ENCODE measurements at regions not wholly inside any gene's neighbourhood (a gene's known extent, or its start where the extent isn't known, plus 50 kb on each side); places are given as distances from the start of the nearest gene placed in this dataset.

- no peak overlapping the region for H3K23ac ChIP-seq (ENCODE audit: insufficient read length)
- H2BK120ac ChIP-seq (replicated peaks; ENCODE audit: low read depth, low read length), result no peak overlapping the region
- H4K20me1 ChIP-seq (replicated peaks in 1 of 2; ENCODE audit: control insufficient read depth in 1 of 2, insufficient read depth in 2 of 2, low read length in 2 of 2), result no peaks in the 10 kb centered on the region
- no peak overlapping the region for H4K91ac ChIP-seq (replicated peaks; ENCODE audit: insufficient read length, low read length)
- no peak overlapping the region for H3K4ac ChIP-seq (replicated peaks; ENCODE audit: insufficient read length, low read depth, low read length)
- no peak overlapping the region for H3K9ac ChIP-seq (replicated peaks in 1 of 4; ENCODE audit: extremely low read depth in 1 of 4, low read depth in 3 of 4, low read length in 3 of 4)
- H3K9me3 ChIP-seq (ENCODE audit: insufficient read depth in 2 of 2, low read depth in 1 of 2, low read length in 1 of 2), result no peaks in the 10 kb centered on the region
- WGBS, 2 experiments (ENCODE audit: extremely low coverage in 1 of 2, insufficient coverage in 1 of 2, insufficient read length in 1 of 2, insufficient replicate concordance in 2 of 2, low coverage in 1 of 2, low lambda C conversion rate in 2 of 2, missing lambda C conversion rate in 1 of 2), result 93% methylated on average over 8 of the region's 8 CpGs; no CpG with 5 or more reads in 1 of the 2 experiments
- no peak overlapping the region for H4K8ac ChIP-seq (ENCODE audit: extremely low read depth, insufficient read depth, low read length)
- no peak overlapping the region for H2AK5ac ChIP-seq (ENCODE audit: low read depth, low read length)
- no peak overlapping the region for H3K27ac ChIP-seq (ENCODE audit: low read depth, low read length)
- DNase-seq (ENCODE audit: low read depth in 1 of 2, low spot score in 2 of 2) (no peak), FAIRE-seq (no peak)
- H3K79me1 ChIP-seq (ENCODE audit: low read depth, low read length), result no peaks in the 10 kb centered on the region
- no peak overlapping the region for H2BK15ac ChIP-seq (ENCODE audit: low read length)
- no peak overlapping the region for H4K5ac ChIP-seq (ENCODE audit: insufficient read length, low read depth, low read length)
- no peak overlapping the region for H3K4me2 ChIP-seq (ENCODE audit: insufficient read depth in 1 of 2, low read depth in 2 of 2, low read length in 2 of 2)
- no peaks in the 10 kb centered on the region for H3K79me2 ChIP-seq (ENCODE audit: control insufficient read depth in 1 of 2, insufficient read depth in 2 of 2, low read length in 2 of 2)
- H3K4me3 ChIP-seq (ENCODE audit: extremely low read depth in 1 of 4, insufficient read depth in 2 of 4, low read depth in 3 of 4, low read length in 4 of 4), result no peak overlapping the region
- ChIA-PET CTCF (ENCODE audit: partially characterized antibody) (interaction anchor here (0.5 to 2.9 kb wide), 4 partner anchors 8 to 368 kb away, joined by 3 to 8 read pairs (median 3); no protein-coding TSS in a partner anchor), POLR2A (ENCODE audit: partially characterized antibody) (interaction anchor here (1.3 kb wide), 1 partner anchor 8 kb away, joined by 3 read pairs; no protein-coding TSS in a partner anchor)
- no peaks in the 10 kb centered on the region for H3K27me3 ChIP-seq (replicated peaks in 1 of 4; ENCODE audit: control insufficient read depth in 3 of 4, extremely low read depth in 1 of 4, insufficient read depth in 3 of 4, low read length in 3 of 4)
- H3K36me3 ChIP-seq (ENCODE audit: control insufficient read depth in 2 of 4, insufficient read depth in 4 of 4, low read length in 3 of 4), result no peaks in the 10 kb centered on the region
- H3K56ac ChIP-seq (replicated peaks; ENCODE audit: insufficient read length, low read depth, low read length), result no peak overlapping the region
- no peaks in the 10 kb centered on the region; a peak in 1 of 7 replicates for H3K4me1 ChIP-seq (replicated peaks in 1 of 4; ENCODE audit: control insufficient read depth in 3 of 4, insufficient read depth in 4 of 4, low read length in 3 of 4)
- no peak overlapping the region for H2BK20ac ChIP-seq (ENCODE audit: low read length)
- H3K18ac ChIP-seq (ENCODE audit: extremely low read depth, low read length), result no peak overlapping the region
- H3K23me2 ChIP-seq (ENCODE audit: low read depth, low read length), result no peaks in the 10 kb centered on the region
- H3K14ac ChIP-seq (ENCODE audit: insufficient read length), result no peak overlapping the region
- H2AFZ ChIP-seq (ENCODE audit: low read length), result no peak overlapping the region
- no peak overlapping the region for H2BK12ac ChIP-seq (ENCODE audit: low read depth, low read length)
- H2BK5ac ChIP-seq (ENCODE audit: low read depth, low read length), result no peak overlapping the region
- TF ChIP-seq PHF8 (conservative IDR thresholded peaks at IDR 0.05; ENCODE audit: low read depth, low read length) (no peak), FOSL1 (IDR thresholded peaks at IDR 0.05; ENCODE audit: insufficient read depth, low read depth, low read length) (no peak), RBBP5 (IDR thresholded peaks at IDR 0.05; ENCODE audit: borderline replicate concordance, low read depth, low read length) (no peak), ATF3 (IDR thresholded peaks at IDR 0.05; ENCODE audit: insufficient read depth, low read depth, low read length) (no peak), ASH2L (IDR thresholded peaks at IDR 0.05; ENCODE audit: low read length) (no peak), RXRA (IDR thresholded peaks at IDR 0.05; ENCODE audit: insufficient read depth, low read depth, low read length) (no peak), CREB1 (IDR thresholded peaks at IDR 0.05) (no peak), CHD1 (IDR thresholded peaks at IDR 0.05; ENCODE audit: low read depth, low read length) (no peak), TEAD4 (IDR thresholded peaks at IDR 0.05; ENCODE audit: low read depth, low read length) (no peak), BCL11A (IDR thresholded peaks at IDR 0.05; ENCODE audit: low read depth in 2 of 2, low read length in 2 of 2) (no peak), SP2 (IDR thresholded peaks at IDR 0.05; ENCODE audit: low read length) (no peak), GABPA (IDR thresholded peaks at IDR 0.05; ENCODE audit: borderline replicate concordance, insufficient read depth, low read length) (no peak), TBP (IDR thresholded peaks at IDR 0.05; ENCODE audit: low read depth, low read length) (no peak), SIRT6 (IDR thresholded peaks at IDR 0.05; ENCODE audit: low read length) (no peak), EP300 (IDR thresholded peaks at IDR 0.05; ENCODE audit: borderline replicate concordance in 1 of 2, low read depth in 2 of 2, low read length in 2 of 2) (no peak)
These were observed 193.1 kb upstream of the GSC start for GRCh38 chr14:94963051-94963450.

Measured in H1 (cell line).